HT1080 (cell line): ENCODE measurements at regions not wholly inside any gene's neighbourhood (a gene's known extent, or its start where the extent isn't known, plus 50 kb on each side); places are given as distances from the start of the nearest gene placed in this dataset.
"Not testable (repeated sequence)": the region's sequence is repeated elsewhere in the genome, so short reads cannot be mapped to it uniquely, and the experiment has no call there.

Experiments used
- DNase-seq: peaks from one replicate; pipeline ENCODE4 v3.0.0-alpha.2; 2015; ENCODE audit warnings: low read depth

DNA sequence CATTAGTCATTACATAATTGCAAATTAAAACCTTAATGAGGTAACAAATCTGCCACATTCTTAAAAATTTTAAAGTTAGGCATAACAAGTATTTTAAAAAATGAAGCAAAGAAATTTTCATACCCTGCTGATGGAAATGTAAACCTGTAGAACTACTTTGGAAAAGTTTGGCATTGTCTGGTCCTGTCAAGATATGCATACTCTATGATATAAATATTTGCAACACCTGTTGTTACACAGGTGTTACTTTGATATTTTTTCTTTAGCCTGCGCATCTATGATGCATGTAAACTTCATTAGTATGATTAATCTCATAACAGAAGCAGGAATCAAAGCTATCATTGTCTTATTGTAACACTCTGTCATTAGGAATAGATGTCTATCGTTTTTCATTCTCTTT, 634.3 kb downstream of the TRIB2 start:
- no peak for DNase-seq

- no peak for DNase-seq
Observed at GRCh38 chr2:13353083-13353482, 636.3 kb downstream of the TRIB2 start.

DNA sequence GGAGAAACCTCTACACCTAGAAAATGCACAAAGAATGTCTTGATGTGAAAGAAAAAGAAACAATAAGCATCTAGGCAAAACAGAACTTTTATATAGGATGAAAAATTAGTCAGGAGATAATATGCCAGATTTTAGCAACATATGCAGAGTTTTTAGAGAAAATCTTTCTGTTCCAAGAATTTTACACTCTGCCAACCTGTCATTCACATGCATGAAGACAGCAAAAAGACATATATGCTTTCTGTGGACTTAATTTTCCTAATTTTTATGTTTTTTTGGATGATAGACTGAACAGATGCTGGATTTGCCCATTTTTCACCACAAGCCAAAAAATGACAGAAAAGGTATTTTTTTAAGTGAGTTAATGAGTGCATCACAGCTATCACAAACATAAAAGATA, 637.3 kb downstream of the TRIB2 start:
- no peak for DNase-seq

DNA sequence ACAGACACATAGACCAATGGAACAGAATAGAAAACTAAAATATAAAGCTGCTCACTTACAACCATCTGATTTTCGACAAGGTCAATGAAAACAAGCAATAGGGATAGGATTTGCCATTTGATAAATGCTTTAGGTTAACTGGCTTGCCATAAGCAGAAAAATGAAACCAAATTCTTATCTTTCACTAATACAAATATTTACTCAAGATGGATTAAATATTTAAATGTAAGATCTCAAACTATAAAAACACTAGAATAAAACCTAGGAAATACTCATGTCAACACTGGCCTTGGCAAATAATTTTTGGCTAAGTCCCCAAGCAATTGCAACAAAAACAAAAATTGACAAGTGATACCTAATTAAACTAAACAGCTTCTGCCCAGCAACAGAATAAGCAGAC, 665.2 kb downstream of the TRIB2 start:
- not testable (repeated sequence) for DNase-seq

- DNase-seq = not testable (repeated sequence)
Observed at GRCh38 chr2:13389172-13389571, 672.4 kb downstream of the TRIB2 start.

DNA sequence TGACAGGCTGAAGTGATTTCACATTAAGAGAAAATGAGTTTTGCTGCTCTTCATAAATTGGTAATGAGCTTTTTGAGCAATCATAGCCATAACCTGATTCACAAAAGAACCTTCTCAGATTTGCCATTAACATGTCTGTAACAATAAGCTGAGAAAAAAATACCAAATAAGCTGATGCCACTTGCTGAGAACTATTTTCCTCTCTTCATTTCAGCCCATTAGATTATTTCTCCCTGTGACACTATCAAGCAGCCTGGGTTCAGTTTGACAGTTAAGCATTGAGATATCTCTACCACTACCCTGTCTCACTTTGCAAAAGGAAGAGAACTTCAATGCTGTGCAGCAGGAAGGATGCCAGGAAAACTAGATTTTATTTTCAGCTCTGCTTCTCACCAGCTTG, 673.9 kb downstream of the TRIB2 start:
- DNase-seq = no peak

- no peak for DNase-seq
Observed at GRCh38 chr2:13401312-13401711, 684.6 kb downstream of the TRIB2 start.

DNA sequence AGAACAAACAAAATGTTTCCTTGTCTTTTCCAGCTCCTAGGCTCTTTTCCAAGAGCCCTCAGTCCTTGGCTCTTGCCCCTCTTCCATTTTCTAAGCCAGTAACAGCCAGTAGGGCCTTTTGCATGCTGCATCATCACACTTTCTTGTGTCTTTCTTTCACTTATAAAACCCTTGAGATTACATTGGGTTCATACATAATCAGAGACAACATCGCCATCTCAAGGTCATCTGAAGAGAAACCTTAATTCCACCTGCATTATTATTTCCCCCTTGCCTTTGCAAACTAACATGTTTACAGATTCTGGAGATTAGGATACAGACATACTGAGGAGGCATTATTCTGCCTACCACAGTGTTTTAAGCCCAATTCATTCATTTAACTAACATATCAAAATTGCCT, 697.3 kb downstream of the TRIB2 start:
- DNase-seq = no peak

GRCh38 chr2:13414897-13415296, 698.2 kb downstream of the TRIB2 start:
- no peak for DNase-seq

- DNase-seq = no peak
Observed at GRCh38 chr2:13433954-13434353, 717.2 kb downstream of the TRIB2 start.

- DNase-seq = not testable (repeated sequence)
Observed at GRCh38 chr2:13443554-13444261, 727.0 kb downstream of the TRIB2 start.

GRCh38 chr2:13462464-13462863, 745.7 kb downstream of the TRIB2 start:
- DNase-seq = no peak

DNA sequence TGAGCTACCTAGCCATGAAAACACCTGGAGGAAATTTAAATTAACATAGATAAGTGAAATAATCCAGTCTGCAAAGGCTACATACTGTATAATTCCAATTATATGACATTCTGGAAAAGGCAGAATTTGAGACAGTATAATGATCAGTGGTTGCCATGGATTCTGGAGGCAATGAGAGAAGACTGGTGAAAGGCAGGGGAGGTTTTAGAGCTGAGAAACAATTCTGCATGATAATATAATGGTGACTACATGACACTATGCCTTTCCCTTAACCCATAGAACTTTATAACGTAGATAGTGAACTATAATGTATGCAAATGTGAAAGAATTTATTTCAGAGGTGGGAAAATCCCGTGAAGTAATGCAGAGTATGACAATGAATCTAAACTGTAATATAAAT, 749.3 kb downstream of the TRIB2 start:
- DNase-seq = no peak

DNA sequence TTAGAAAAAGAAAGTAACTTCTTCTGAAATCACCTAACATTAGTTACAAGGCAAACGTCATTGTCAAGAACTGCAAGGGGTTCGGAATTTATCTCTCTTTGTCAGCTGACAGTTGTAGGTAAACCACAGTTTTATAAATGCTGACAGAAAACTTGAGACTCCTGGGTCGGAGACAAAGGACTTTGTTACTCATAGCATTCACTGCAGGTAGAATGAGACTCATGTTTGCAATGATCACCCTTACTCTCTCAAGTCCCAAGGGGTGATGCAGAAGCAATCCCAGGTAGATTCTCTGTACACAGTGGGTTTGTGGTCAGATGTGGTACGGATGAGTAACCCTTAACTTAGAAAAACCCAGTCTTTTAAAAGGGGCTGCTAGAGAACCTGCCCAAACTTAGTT, 757.8 kb downstream of the TRIB2 start:
- no peak for DNase-seq

GRCh38 chr2:13480057-13480456, 763.3 kb downstream of the TRIB2 start:
- DNase-seq = no peak

DNA sequence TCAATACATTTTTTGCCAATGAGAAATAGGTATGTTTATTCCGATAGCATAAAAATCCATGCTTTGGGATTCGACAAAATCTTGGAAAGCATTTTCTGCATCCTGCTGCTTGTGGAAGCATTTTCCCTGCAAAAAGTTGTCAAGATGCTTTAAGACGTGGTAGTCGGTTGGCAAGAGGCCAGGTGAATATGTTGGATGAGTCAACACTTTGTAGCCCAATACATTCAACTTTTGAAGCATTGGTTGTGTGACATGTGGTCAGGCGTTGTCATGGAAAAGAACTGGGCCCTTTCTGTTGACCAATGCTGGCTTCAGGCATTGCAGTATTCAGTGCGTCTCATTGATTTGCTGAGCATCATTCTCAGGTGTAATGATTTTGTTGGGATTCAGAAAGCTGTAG, 764.5 kb downstream of the TRIB2 start:
- peak; percentile 72 for DNase-seq

GRCh38 chr2:13485256-13485655, 768.5 kb downstream of the TRIB2 start:
- no peak for DNase-seq

GRCh38 chr2:13488965-13489364, 772.2 kb downstream of the TRIB2 start:
- no peak for DNase-seq

DNA sequence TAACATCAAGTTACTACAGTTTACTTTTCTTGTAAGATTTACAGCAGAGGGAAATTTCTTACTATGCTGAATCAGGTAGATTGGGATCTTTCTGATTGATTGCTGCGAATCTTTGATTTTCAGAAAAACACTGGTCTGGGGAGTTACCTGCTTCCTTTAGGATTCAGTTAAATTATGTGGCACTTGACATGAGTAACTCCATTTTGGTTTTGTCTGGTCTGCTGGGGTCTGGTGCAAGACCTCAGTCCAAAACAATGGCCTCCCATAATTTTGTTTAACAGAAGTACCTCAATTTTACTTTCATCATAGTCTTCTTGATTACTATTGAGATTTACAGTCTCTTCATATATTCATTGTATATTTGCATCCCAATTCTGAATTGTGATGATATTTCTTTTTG, 775.5 kb downstream of the TRIB2 start:
- DNase-seq = no peak

DNA sequence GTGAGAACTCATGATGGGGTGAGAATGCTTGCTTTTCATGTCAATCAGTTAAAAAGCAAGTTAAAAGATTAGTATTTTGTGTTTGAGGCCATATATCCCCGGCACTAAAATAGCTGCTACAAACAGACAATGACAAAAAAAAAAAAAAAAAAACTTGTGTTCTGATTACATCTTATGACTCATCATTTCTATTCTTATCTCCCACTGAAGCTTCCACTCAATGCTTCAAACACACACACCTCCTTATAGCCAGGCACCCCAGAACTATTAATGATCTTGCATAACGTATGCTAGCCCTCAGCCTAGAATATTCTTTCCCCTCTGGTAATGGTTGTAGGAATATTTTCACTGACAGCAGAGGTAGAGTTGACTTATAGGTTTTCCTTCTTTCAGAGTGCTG, 778.3 kb downstream of the TRIB2 start:
- no peak for DNase-seq

DNA sequence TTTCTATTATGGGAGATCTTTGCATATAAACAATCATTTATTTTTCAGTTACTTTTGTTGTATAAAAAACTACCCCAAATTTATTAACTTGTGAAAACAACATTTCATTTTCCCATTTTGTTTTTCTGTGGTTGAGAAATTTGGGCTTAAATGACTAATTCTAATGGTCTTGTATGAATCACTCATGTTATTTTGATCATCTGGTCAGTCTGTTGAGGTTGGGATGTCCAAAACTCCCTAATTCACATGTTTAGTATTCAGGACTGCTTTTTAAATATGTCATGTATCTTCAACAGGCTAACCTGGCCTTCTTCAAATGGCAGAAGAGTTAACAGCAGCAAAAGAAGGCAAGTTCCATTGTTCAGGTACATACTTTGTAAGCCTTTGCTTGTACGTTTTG, 788.1 kb downstream of the TRIB2 start:
- DNase-seq = no peak

- no peak for DNase-seq
Observed at GRCh38 chr2:13508671-13509070, 791.9 kb downstream of the TRIB2 start.

DNA sequence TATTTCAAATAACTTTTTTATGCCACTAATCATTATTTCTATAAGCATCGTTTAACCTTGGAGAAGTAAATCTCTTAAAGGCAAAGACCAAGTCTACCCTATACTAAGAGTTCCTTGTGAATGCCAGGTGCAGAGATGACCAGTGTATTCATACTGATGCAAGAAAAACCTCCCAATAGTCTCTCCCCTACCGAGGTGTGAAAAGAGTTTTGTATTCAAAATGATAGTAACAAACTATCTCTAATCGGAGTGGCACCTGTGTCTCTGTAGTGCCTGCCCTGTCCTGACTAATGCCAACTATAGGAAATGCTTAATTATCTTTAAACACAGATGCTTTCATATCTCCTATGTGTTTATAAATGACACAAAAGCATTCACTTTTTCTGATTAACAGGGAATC, 798.5 kb downstream of the TRIB2 start:
- no peak for DNase-seq

DNA sequence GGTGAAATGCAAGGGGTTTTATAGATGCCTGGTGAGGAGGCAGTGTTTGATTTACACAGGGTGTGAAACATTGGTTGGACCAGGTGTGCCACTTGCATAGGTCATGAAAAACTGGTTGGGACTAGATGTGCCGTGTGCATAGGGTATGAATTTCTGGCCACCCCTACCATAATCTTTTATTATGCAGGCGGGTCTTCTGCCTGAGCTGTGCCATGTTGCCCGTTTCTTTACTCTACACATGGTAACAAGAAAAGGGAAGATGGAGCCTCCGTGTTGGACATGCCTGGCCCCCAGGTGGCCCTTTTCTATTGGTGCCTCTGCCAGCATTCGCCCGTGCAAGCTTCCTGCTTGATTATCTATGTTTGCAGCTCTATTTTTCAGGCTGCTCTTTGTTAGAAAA, 805.4 kb downstream of the TRIB2 start:
- no peak for DNase-seq
